GM20000 (cell line): ENCODE measurements at regions not wholly inside any gene's neighbourhood (a gene's known extent, or its start where the extent isn't known, plus 50 kb on each side); places are given as distances from the start of the nearest gene placed in this dataset.

Source experiments
- DNase-seq: peaks from one replicate; pipeline ENCODE4 v3.0.0; 2012; ENCODE audit warnings: low spot score
- TF ChIP-seq, protein P1 (sequence below): IDR thresholded peaks from 2 replicates; pipeline ENCODE4 v1.5.1; 2012; ENCODE audit warnings: mild to moderate bottlenecking, control low read depth; ENCODE audit errors: extremely low read depth, missing control alignments

DNA sequence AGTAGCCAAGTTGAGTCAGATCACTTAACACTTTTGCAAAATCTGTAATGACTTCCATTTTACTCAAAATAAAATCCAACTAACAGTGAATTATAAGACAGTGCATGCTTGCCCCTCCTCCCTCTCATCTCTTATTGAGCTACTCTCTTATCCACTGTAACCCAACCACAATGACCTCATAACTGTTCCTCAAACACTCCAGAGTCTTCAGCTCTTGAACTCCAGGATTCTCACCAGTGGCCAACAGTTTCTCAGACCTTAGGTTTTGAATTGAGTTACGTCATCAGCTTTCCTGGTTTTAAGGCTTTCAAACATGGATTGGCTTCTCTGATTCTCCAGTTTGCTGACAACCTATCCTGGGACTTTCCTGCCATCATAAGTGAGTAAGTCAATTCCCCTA, 938.3 kb downstream of the RAB28 start:
- TF ChIP-seq, protein P1, sequence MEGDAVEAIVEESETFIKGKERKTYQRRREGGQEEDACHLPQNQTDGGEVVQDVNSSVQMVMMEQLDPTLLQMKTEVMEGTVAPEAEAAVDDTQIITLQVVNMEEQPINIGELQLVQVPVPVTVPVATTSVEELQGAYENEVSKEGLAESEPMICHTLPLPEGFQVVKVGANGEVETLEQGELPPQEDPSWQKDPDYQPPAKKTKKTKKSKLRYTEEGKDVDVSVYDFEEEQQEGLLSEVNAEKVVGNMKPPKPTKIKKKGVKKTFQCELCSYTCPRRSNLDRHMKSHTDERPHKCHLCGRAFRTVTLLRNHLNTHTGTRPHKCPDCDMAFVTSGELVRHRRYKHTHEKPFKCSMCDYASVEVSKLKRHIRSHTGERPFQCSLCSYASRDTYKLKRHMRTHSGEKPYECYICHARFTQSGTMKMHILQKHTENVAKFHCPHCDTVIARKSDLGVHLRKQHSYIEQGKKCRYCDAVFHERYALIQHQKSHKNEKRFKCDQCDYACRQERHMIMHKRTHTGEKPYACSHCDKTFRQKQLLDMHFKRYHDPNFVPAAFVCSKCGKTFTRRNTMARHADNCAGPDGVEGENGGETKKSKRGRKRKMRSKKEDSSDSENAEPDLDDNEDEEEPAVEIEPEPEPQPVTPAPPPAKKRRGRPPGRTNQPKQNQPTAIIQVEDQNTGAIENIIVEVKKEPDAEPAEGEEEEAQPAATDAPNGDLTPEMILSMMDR = no peak
- DNase-seq = no peak

GRCh38 chr4:12538162-12538561, 946.0 kb downstream of the RAB28 start:
- TF ChIP-seq, protein P1 = no peak
- no peak for DNase-seq

DNA sequence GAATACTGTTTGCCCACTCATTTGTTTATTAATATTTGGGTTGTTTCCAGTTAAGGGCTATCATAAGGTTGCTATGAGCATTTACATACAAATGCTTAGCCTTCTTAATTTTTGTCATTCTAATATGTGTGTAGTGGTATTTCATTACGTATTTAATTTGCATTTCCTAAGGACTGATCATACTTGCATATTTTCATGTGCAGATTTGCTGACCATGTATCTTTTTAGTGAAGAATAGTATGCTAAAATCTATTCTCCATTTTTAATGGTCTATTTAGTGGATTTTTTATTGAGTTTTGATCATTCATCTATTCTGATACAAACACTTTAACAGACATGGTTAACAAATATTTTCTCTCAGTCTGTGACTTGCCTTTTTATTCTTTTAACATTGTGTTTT, 949.5 kb downstream of the RAB28 start:
- no peak for DNase-seq

DNA sequence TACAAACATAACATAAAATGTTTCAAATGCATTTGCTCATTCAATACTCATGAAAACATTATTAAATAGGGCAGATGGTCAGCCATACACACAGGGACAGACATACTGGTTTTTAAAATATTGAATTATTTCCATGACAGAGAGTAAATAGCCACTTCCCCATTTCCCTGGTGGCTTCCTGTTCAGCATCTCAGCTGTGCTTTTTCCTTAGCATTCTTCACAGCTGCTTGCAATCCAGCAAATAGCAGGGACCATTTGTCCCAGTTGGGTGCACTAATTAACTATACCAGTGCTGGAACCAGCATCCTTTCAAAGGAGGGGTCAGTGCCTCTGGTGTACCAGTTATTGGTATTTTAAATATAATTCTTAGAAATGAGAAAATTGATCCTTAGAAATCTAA, 964.7 kb downstream of the RAB28 start:
- no peak for DNase-seq
- TF ChIP-seq, protein P1 = no peak

More for the DNA sequence above, 949.5 kb downstream of the RAB28 start:
- TF ChIP-seq, protein P1 = no peak

GRCh38 chr4:12507868-12508481, 976.2 kb downstream of the RAB28 start:
- TF ChIP-seq, protein P1 = no peak
- DNase-seq = no peak

DNA sequence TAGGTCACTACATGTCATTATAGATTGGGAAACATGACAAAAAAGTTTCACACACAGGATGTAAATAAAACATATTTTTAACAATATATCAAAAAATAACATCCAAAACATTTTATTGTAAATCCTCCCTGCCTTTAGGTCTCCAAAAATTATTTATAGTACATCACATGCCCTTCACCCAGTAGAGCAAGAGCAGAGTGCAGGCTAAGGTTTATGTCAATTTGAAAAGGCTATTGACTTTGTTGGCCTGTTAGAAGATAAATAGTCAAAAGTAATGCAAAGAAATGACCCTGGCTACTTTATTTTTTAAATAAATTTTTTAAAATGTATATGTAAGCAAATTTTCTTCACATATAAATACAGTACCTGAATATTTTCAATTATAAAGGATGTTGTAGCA, 983.7 kb downstream of the RAB28 start:
- TF ChIP-seq, protein P1 = no peak
- no peak for DNase-seq

- DNase-seq = no peak
- TF ChIP-seq, protein P1 = no peak
Observed at GRCh38 chr4:12499693-12500092, 984.4 kb downstream of the RAB28 start.
